Suprapubic skin (tissue), 4 donors: ENCODE measurements at regions not wholly inside any gene's neighbourhood (a gene's known extent, or its start where the extent isn't known, plus 50 kb on each side); places are given as distances from the start of the nearest gene placed in this dataset.

Experiments used
- DNase-seq, 2 donors: peaks; one replicate each; pipeline ENCODE4 v3.0.0-alpha.2; 2019; ENCODE audit warnings: low spot score in 2 of 2
- H3K27ac ChIP-seq: fragments of 200-600 bp; sonication (generic); one replicate; pipeline ENCODE4 v1.5.1; 2019
- H3K27me3 ChIP-seq: fragments of 200-600 bp; sonication (generic); one replicate; pipeline ENCODE4 v1.5.1; 2019
- H3K36me3 ChIP-seq: fragments of 200-600 bp; sonication (generic); one replicate; pipeline ENCODE4 v1.5.1; 2019
- H3K4me1 ChIP-seq: fragments of 200-600 bp; sonication (generic); one replicate; pipeline ENCODE4 v1.5.1; 2019
- H3K4me3 ChIP-seq: fragments of 200-600 bp; sonication (generic); one replicate; pipeline ENCODE4 v1.5.1; 2019; ENCODE audit warnings: mild to moderate bottlenecking
- H3K9me3 ChIP-seq: fragments of 200-600 bp; sonication (generic); one replicate; pipeline ENCODE4 v1.5.1; 2019
- CTCF ChIP-seq, 2 donors: fragments of 200-600 bp in 1 of 2; fragments of 450-650 bp in 1 of 2; sonication (generic) in 1 of 2; IDR thresholded peaks; one replicate each; pipeline ENCODE4 v1.5.1; 2016 to 2019; ENCODE audit warnings: antibody characterized with exemption in 2 of 2, mild to moderate bottlenecking in 1 of 2, moderate library complexity in 1 of 2
- EP300 ChIP-seq: sonication (generic); formaldehyde crosslinking; IDR thresholded peaks from one replicate; pipeline ENCODE4 v1.6.1; 2017; ENCODE audit warnings: antibody characterized with exemption
- POLR2A ChIP-seq, 2 donors: fragments of 450-650 bp; IDR thresholded peaks; one replicate each; pipeline ENCODE4 v1.6.1; 2017; ENCODE audit warnings: antibody characterized with exemption in 2 of 2, mild to moderate bottlenecking in 2 of 2, moderate library complexity in 2 of 2
- POLR2AphosphoS5 ChIP-seq, 3 donors: sonication (generic); formaldehyde crosslinking; IDR thresholded peaks; one replicate each; pipeline ENCODE4 v1.6.1; 2017; ENCODE audit warnings: antibody characterized with exemption in 3 of 3
- WGBS: methylation state at CpG from one replicate; pipeline ENCODE4 v1.1.5; 2018; 5-methylcytosine and 5-hydroxymethylcytosine counted together

- Histone ChIP-seq H3K4me3 (no peak overlapping the region), H3K9me3 (no peaks in the 10 kb centered on the region), H3K36me3 (no peaks in the 10 kb centered on the region), H3K27me3 (no peaks in the 10 kb centered on the region), H3K4me1 (peaks cover 30% of the 10 kb centered on the region), H3K27ac (no peak overlapping the region)
- 100% methylated on average over 4 of the region's 4 CpGs for WGBS
- no peak for DNase-seq
- TF ChIP-seq POLR2AphosphoS5 (IDR thresholded peaks at IDR 0.05) (no peak), POLR2A (IDR thresholded peaks at IDR 0.05) (no peak), CTCF (IDR thresholded peaks at IDR 0.05) (no peak)
These were observed 70.5 kb upstream of the PRDM11 start for GRCh38 chr11:45075952-45076351.

GRCh38 chr11:45076761-45077160 is 69.7 kb upstream of the PRDM11 start:
- TF ChIP-seq POLR2AphosphoS5 (IDR thresholded peaks at IDR 0.05) = no peak
- no peak for TF ChIP-seq CTCF (IDR thresholded peaks at IDR 0.05)
- no peak for TF ChIP-seq POLR2A (IDR thresholded peaks at IDR 0.05)
- no peak for TF ChIP-seq EP300
- 53% methylated on average over 2 of the region's 2 CpGs for WGBS

GRCh38 chr11:45078236-45079074 is 68.0 kb upstream of the PRDM11 start:
- no peak for DNase-seq
- Histone ChIP-seq H3K36me3 (no peaks in the 10 kb centered on the region), H3K27ac (no peak overlapping the region), H3K4me1 (peaks cover 34% of the 10 kb centered on the region), H3K4me3 (no peak overlapping the region), H3K27me3 (no peaks in the 10 kb centered on the region), H3K9me3 (no peaks in the 10 kb centered on the region)
- 63% methylated on average over 16 of the region's 16 CpGs for WGBS
- TF ChIP-seq CTCF (IDR thresholded peaks at IDR 0.05) (no peak), EP300 (no peak), POLR2AphosphoS5 (IDR thresholded peaks at IDR 0.05) (no peak), POLR2A (IDR thresholded peaks at IDR 0.05) (no peak)

More at GRCh38 chr11:45076761-45077160, 69.7 kb upstream of the PRDM11 start:
- Histone ChIP-seq H3K27me3 (no peaks in the 10 kb centered on the region), H3K4me3 (no peak overlapping the region), H3K27ac (no peak overlapping the region), H3K36me3 (no peaks in the 10 kb centered on the region), H3K9me3 (no peaks in the 10 kb centered on the region), H3K4me1 (peaks cover 33% of the 10 kb centered on the region)
- DNase-seq = no peak

GRCh38 chr11:45079075-45079444 is 67.4 kb upstream of the PRDM11 start:
- TF ChIP-seq CTCF (IDR thresholded peaks at IDR 0.05) (no peak), POLR2AphosphoS5 (IDR thresholded peaks at IDR 0.05) (no peak), POLR2A (IDR thresholded peaks at IDR 0.05) (no peak), EP300 (no peak)

GRCh38 chr11:45079567-45079942 is 66.9 kb upstream of the PRDM11 start:
- no peak for TF ChIP-seq POLR2A (IDR thresholded peaks at IDR 0.05)
- TF ChIP-seq CTCF (IDR thresholded peaks at IDR 0.05) = no peak
- no peak for TF ChIP-seq POLR2AphosphoS5 (IDR thresholded peaks at IDR 0.05)
- no peak for TF ChIP-seq EP300
- 75% methylated on average over 1 of the region's 1 CpG for WGBS
- Histone ChIP-seq H3K36me3 (no peaks in the 10 kb centered on the region), H3K27me3 (no peaks in the 10 kb centered on the region), H3K9me3 (no peaks in the 10 kb centered on the region), H3K4me3 (no peak overlapping the region), H3K27ac (no peak overlapping the region), H3K4me1 (peaks cover 27% of the 10 kb centered on the region)
- DNase-seq = no peak

More at GRCh38 chr11:45079075-45079444, 67.4 kb upstream of the PRDM11 start:
- DNase-seq = no peak
- no peak overlapping the region for H3K4me3 ChIP-seq
- no peaks in the 10 kb centered on the region for H3K9me3 ChIP-seq
- WGBS = 33% methylated on average over 4 of the region's 4 CpGs
- H3K27me3 ChIP-seq = no peaks in the 10 kb centered on the region
- H3K27ac ChIP-seq = no peak overlapping the region
- H3K4me1 ChIP-seq = peaks cover 28% of the 10 kb centered on the region
- no peaks in the 10 kb centered on the region for H3K36me3 ChIP-seq
